Fibroblast of lung (primary cell): ENCODE measurements at regions not wholly inside any gene's neighbourhood (a gene's known extent, or its start where the extent isn't known, plus 50 kb on each side); places are given as distances from the start of the nearest gene placed in this dataset.

ENCODE experiments used
- DNase-seq, 2 donors: peaks; one replicate each; pipeline versions ENCODE4 v3.0.0 to v3.0.0-alpha.2; 2010; ENCODE audit warnings: low read depth in 2 of 2
- H2AFZ ChIP-seq: 2 replicates; pipeline ENCODE4 v1.5.1; 2012; ENCODE audit warnings: low read length, control low read depth, inconsistent platforms
- H3K27ac ChIP-seq: 2 replicates; pipeline ENCODE4 v1.5.1; 2011; ENCODE audit warnings: low read length, control low read depth; ENCODE audit not compliant: insufficient read depth
- H3K27me3 ChIP-seq: 2 replicates; pipeline ENCODE4 v1.5.1; 2011; ENCODE audit warnings: mild to moderate bottlenecking, low read length; ENCODE audit not compliant: control insufficient read depth, insufficient read depth
- H3K36me3 ChIP-seq: 2 replicates; pipeline ENCODE4 v1.5.1; 2011; ENCODE audit warnings: low read length; ENCODE audit not compliant: control insufficient read depth, insufficient read depth
- H3K4me1 ChIP-seq: 2 replicates; pipeline ENCODE4 v1.5.1; 2011; ENCODE audit warnings: low read length; ENCODE audit not compliant: control insufficient read depth, insufficient read depth; ENCODE audit errors: extremely low read depth
- H3K4me2 ChIP-seq: 2 replicates; pipeline ENCODE4 v1.5.1; 2011; ENCODE audit warnings: low read length, control low read depth; ENCODE audit not compliant: insufficient read depth; ENCODE audit errors: extremely low read depth
- H3K4me3 ChIP-seq, 4 experiments: fragments of 200-600 bp in 1 of 4; sonication (generic) in 1 of 4; replicated peaks in 1 of 4; 2 replicates each; pipeline ENCODE4 v1.5.1; 2011 to 2016; ENCODE audit warnings: low read length in 4 of 4, low read depth in 3 of 4, mild to moderate bottlenecking in 3 of 4, control low read depth in 2 of 4, inconsistent platforms in 1 of 4, mixed read lengths in 1 of 4; ENCODE audit not compliant: insufficient read depth in 1 of 4; ENCODE audit errors: control extremely low read depth in 1 of 4
- H3K79me2 ChIP-seq: 2 replicates; pipeline ENCODE4 v1.5.1; 2012; ENCODE audit warnings: mild to moderate bottlenecking, low read length, inconsistent platforms; ENCODE audit not compliant: control insufficient read depth, insufficient read depth
- H3K9ac ChIP-seq: 2 replicates; pipeline ENCODE4 v1.5.1; 2011; ENCODE audit warnings: mild to moderate bottlenecking, low read length, control low read depth; ENCODE audit not compliant: insufficient read depth
- H3K9me3 ChIP-seq: 2 replicates; pipeline ENCODE4 v1.5.1; 2012; ENCODE audit warnings: low read depth, low read length; ENCODE audit not compliant: control insufficient read depth, insufficient read depth
- H4K20me1 ChIP-seq: 2 replicates; pipeline ENCODE4 v1.5.1; 2011; ENCODE audit warnings: low read length; ENCODE audit not compliant: control insufficient read depth, insufficient read depth; ENCODE audit errors: extremely low read depth
- EZH2 ChIP-seq: IDR thresholded peaks from 2 replicates; pipeline ENCODE4 v1.5.1; 2012; ENCODE audit warnings: low read length, control low read depth, mild to moderate bottlenecking; ENCODE audit errors: missing control alignments
- TF ChIP-seq, protein P1 (sequence below), 2 donors: IDR thresholded peaks in 1 of 2; conservative IDR thresholded peaks in 1 of 2; 1 replicate in 1 of 2; 2 replicates in 1 of 2; pipeline ENCODE4 v1.5.1; 2011 to 2012; ENCODE audit warnings: low read length in 2 of 2, control low read depth in 1 of 2, inconsistent platforms in 1 of 2, low read depth in 1 of 2, mild to moderate bottlenecking in 1 of 2

DNA sequence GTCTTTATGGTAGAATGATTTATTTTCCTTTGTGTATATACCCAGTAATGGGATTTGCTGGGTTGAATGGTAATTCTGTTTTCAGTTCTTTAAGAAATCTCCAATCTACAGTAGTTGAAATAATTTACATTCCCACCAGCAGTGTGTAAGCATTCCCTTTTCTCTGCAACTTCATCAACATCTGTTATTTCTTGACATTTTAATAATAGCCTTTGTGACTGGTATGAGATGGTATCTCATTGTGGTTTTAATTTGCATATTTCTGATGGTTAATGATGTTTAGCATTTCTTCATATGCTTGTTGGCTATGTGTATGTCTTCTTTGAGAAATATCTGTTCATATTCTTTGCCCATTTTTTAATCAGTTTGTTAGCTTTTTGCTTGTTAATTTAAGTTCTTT, 901.2 kb downstream of the METTL15 start:
- H2AFZ ChIP-seq, result no peak overlapping the region
- DNase-seq, result peak in 1 of 2 donors; percentile 83

DNA sequence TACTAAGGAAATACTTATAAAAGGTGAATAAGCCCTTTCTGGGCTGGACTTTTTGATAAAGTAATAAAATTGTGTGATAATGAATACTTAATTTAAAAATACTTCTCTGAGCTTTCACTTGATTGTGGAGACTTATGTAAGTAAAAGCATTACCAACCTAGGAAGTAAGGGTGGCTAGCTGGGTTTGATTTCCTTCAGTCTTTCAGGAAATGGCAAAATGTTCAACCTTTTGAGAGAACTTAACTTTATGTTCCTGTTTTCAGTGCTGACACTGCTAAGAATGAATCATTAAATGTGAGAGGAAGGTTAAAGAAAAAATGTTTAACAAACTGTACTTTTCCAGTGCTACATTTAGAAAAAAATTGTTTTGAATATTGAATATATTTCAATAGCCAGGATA, 900.3 kb downstream of the METTL15 start:
- H3K27ac ChIP-seq, result no peak overlapping the region
- no peaks in the 10 kb centered on the region for H4K20me1 ChIP-seq
- no peaks in the 10 kb centered on the region for H3K36me3 ChIP-seq
- H3K4me2 ChIP-seq, result no peak overlapping the region
- H3K27me3 ChIP-seq, result no peaks in the 10 kb centered on the region
- H3K4me3 ChIP-seq, result no peak overlapping the region
- no peak overlapping the region for H3K9ac ChIP-seq
- H2AFZ ChIP-seq, result no peak overlapping the region
- TF ChIP-seq, protein P1, sequence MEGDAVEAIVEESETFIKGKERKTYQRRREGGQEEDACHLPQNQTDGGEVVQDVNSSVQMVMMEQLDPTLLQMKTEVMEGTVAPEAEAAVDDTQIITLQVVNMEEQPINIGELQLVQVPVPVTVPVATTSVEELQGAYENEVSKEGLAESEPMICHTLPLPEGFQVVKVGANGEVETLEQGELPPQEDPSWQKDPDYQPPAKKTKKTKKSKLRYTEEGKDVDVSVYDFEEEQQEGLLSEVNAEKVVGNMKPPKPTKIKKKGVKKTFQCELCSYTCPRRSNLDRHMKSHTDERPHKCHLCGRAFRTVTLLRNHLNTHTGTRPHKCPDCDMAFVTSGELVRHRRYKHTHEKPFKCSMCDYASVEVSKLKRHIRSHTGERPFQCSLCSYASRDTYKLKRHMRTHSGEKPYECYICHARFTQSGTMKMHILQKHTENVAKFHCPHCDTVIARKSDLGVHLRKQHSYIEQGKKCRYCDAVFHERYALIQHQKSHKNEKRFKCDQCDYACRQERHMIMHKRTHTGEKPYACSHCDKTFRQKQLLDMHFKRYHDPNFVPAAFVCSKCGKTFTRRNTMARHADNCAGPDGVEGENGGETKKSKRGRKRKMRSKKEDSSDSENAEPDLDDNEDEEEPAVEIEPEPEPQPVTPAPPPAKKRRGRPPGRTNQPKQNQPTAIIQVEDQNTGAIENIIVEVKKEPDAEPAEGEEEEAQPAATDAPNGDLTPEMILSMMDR (conservative IDR thresholded peaks at IDR 0.05 in 1 of 2, IDR thresholded peaks at IDR 0.05 in 1 of 2; ENCODE audit: low read depth in 1 of 2, low read length in 2 of 2), result no peak
- no peak for TF ChIP-seq EZH2
- H3K4me1 ChIP-seq, result no peaks in the 10 kb centered on the region
- H3K9me3 ChIP-seq, result no peaks in the 10 kb centered on the region
- H3K79me2 ChIP-seq, result no peaks in the 10 kb centered on the region
- DNase-seq, result no peak

More for the DNA sequence above, 901.2 kb downstream of the METTL15 start:
- no peaks in the 10 kb centered on the region for H3K79me2 ChIP-seq
- H3K9ac ChIP-seq, result no peak overlapping the region
- TF ChIP-seq, protein P1 (conservative IDR thresholded peaks at IDR 0.05 in 1 of 2, IDR thresholded peaks at IDR 0.05 in 1 of 2; ENCODE audit: low read depth in 1 of 2, low read length in 2 of 2), result no peak
- no peak for TF ChIP-seq EZH2
- H3K27me3 ChIP-seq, result no peaks in the 10 kb centered on the region
- H3K27ac ChIP-seq, result no peak overlapping the region
- no peak overlapping the region for H3K4me3 ChIP-seq
- no peaks in the 10 kb centered on the region for H4K20me1 ChIP-seq
- H3K36me3 ChIP-seq, result no peaks in the 10 kb centered on the region
- H3K4me1 ChIP-seq, result no peaks in the 10 kb centered on the region
- no peak overlapping the region for H3K4me2 ChIP-seq
- no peaks in the 10 kb centered on the region for H3K9me3 ChIP-seq

DNA sequence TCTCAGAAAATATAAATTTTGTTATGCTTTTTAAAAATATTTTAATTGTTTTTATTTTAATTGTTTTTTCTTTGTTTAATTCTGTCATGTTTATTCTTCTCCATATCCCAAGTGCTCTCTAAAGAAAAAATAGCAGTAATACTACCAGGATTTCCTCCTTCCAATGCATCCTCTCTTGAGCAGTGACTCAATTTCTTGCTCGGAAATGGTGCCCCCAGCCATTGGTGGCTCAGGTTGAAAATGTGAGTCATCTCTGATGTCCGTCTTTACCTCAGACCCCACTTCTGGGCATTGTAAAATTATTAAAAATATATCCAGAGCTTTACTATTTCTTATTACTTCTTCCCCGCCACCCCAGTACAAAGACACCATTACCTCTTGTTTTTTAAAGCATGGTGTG, 898.5 kb downstream of the METTL15 start:
- Histone ChIP-seq H3K9ac (no peak overlapping the region), H3K36me3 (no peaks in the 10 kb centered on the region), H3K79me2 (no peaks in the 10 kb centered on the region), H2AFZ (no peak overlapping the region), H3K4me2 (no peak overlapping the region), H3K27ac (no peak overlapping the region), H3K4me3 (no peak overlapping the region), H3K4me1 (no peaks in the 10 kb centered on the region), H3K9me3 (no peaks in the 10 kb centered on the region), H4K20me1 (no peaks in the 10 kb centered on the region), H3K27me3 (no peaks in the 10 kb centered on the region)
- no peak for DNase-seq
- TF ChIP-seq, protein P1 (conservative IDR thresholded peaks at IDR 0.05 in 1 of 2, IDR thresholded peaks at IDR 0.05 in 1 of 2; ENCODE audit: low read depth in 1 of 2, low read length in 2 of 2), result no peak
- TF ChIP-seq EZH2, result no peak
